ENCODE measurements at regions not wholly inside any gene's neighbourhood (a gene's known extent, or its start where the extent isn't known, plus 50 kb on each side); places are given as distances from the start of the nearest gene placed in this dataset.

DNA sequence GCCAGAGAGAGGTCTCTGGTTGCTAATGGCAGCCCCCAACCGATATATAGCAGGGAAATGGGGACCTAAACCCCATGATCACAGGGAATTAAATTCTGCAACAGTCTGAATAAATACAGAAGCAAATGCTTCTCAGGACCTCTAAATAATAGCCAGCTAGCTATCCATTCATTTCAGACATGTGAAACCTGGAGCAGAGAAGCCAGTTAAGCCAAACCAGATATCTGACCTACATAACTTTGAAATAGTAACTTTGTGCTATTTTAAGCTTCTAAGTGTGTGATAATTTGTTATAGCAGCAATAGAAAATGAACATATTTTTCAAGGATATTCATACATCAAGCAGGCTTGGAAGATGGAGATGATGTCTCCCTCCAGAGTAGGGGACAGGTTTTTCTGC is 1062.9 kb upstream of the CADM2 start:
- TF ChIP-seq POLR2A (IDR thresholded peaks at IDR 0.05; ENCODE audit: low read depth, low read length) (no peak), TAF1 (IDR thresholded peaks at IDR 0.05; ENCODE audit: borderline replicate concordance, low read depth, low read length) (no peak)

All from GM12892 (cell line).